Activated naive CD8-positive, alpha-beta T cell treated with anti-CD3 and anti-CD28 coated beads, Interleukin-2, amount 50 U/mL, for 24 hours (primary cell): ENCODE measurements at regions not wholly inside any gene's neighbourhood (a gene's known extent, or its start where the extent isn't known, plus 50 kb on each side); places are given as distances from the start of the nearest gene placed in this dataset.
"Not testable (repeated sequence)": the region's sequence is repeated elsewhere in the genome, so short reads cannot be mapped to it uniquely, and the experiment has no call there.

ENCODE experiments used
- ATAC-seq: fragments of 150-1000 bp; cut with Tn5 transposase; one replicate; pipeline ENCODE4 v1.10.0; 2021
- DNase-seq: peaks from one replicate; pipeline ENCODE4 v3.0.0; 2021
- H3K27ac Mint-ChIP-seq: one replicate; pipeline ENCODE4 v1.8.0; 2021; ENCODE audit warnings: mild to moderate bottlenecking, mixed read lengths
- H3K27me3 Mint-ChIP-seq: one replicate; pipeline ENCODE4 v1.8.0; 2021; ENCODE audit warnings: mixed read lengths
- H3K36me3 Mint-ChIP-seq: one replicate; pipeline ENCODE4 v1.8.0; 2021; ENCODE audit warnings: low read depth, mixed read lengths
- H3K4me1 Mint-ChIP-seq: one replicate; pipeline ENCODE4 v1.8.0; 2021; ENCODE audit warnings: mixed read lengths
- H3K4me3 Mint-ChIP-seq: one replicate; pipeline ENCODE4 v1.8.0; 2021; ENCODE audit warnings: mild to moderate bottlenecking, moderate library complexity, mixed read lengths
- H3K9me3 Mint-ChIP-seq: one replicate; pipeline ENCODE4 v1.8.0; 2021; ENCODE audit warnings: mixed read lengths

GRCh38 chr6:1475174-1475573 is 85.8 kb downstream of the FOXF2 start:
- Mint-ChIP-seq H3K9me3 (no peaks in the 10 kb centered on the region), H3K27me3 (peaks cover 19% of the 10 kb centered on the region), H3K36me3 (no peaks in the 10 kb centered on the region), H3K4me3 (no peak overlapping the region), H3K27ac (no peak overlapping the region), H3K4me1 (peaks cover 3% of the 10 kb centered on the region)
- DNase-seq: no peak
- no peak for ATAC-seq

- peaks cover 3% of the 10 kb centered on the region for H3K4me1 Mint-ChIP-seq
- no peak for DNase-seq
- no peak for ATAC-seq
- no peak overlapping the region for H3K27ac Mint-ChIP-seq
- H3K27me3 Mint-ChIP-seq: peaks cover 26% of the 10 kb centered on the region
- H3K9me3 Mint-ChIP-seq: no peaks in the 10 kb centered on the region
- H3K4me3 Mint-ChIP-seq: no peak overlapping the region
- H3K36me3 Mint-ChIP-seq: no peaks in the 10 kb centered on the region
Measured at GRCh38 chr6:1477432-1478090, 88.2 kb downstream of the FOXF2 start.

- DNase-seq, H3K27ac Mint-ChIP-seq, H3K4me3 Mint-ChIP-seq, H3K36me3 Mint-ChIP-seq, H3K9me3 Mint-ChIP-seq, ATAC-seq, H3K4me1 Mint-ChIP-seq: not testable (repeated sequence)
- H3K27me3 Mint-ChIP-seq: peaks cover 21% of the 10 kb centered on the region
Measured at GRCh38 chr6:1478163-1478826, 88.9 kb downstream of the FOXF2 start.

- Mint-ChIP-seq H3K4me3 (no peak overlapping the region), H3K4me1 (peaks cover 3% of the 10 kb centered on the region), H3K36me3 (no peaks in the 10 kb centered on the region), H3K9me3 (no peaks in the 10 kb centered on the region), H3K27me3 (peaks cover 20% of the 10 kb centered on the region), H3K27ac (no peak overlapping the region)
- ATAC-seq: no peak
- DNase-seq: no peak
Measured at GRCh38 chr6:1479095-1479494, 89.7 kb downstream of the FOXF2 start.

- H3K9me3 Mint-ChIP-seq: no peaks in the 10 kb centered on the region
- no peak overlapping the region for H3K27ac Mint-ChIP-seq
- no peak for DNase-seq
Measured at GRCh38 chr6:1479601-1480221, 90.3 kb downstream of the FOXF2 start.

GRCh38 chr6:1481286-1481685 is 91.9 kb downstream of the FOXF2 start:
- Mint-ChIP-seq H3K4me1 (peaks cover 3% of the 10 kb centered on the region), H3K36me3 (no peaks in the 10 kb centered on the region), H3K4me3 (no peak overlapping the region), H3K9me3 (no peaks in the 10 kb centered on the region), H3K27me3 (peaks cover 12% of the 10 kb centered on the region), H3K27ac (no peak overlapping the region)
- DNase-seq: no peak
- no peak for ATAC-seq

More at GRCh38 chr6:1479601-1480221, 90.3 kb downstream of the FOXF2 start:
- peaks cover 3% of the 10 kb centered on the region for H3K4me1 Mint-ChIP-seq
- H3K4me3 Mint-ChIP-seq: no peak overlapping the region
- no peaks in the 10 kb centered on the region for H3K36me3 Mint-ChIP-seq
- peaks cover 16% of the 10 kb centered on the region for H3K27me3 Mint-ChIP-seq
- ATAC-seq: no peak

GRCh38 chr6:1482381-1483166 is 93.2 kb downstream of the FOXF2 start:
- no peak overlapping the region for H3K27ac Mint-ChIP-seq
- H3K4me3 Mint-ChIP-seq: no peak overlapping the region

GRCh38 chr6:1485678-1486077 is 96.3 kb downstream of the FOXF2 start:
- peaks cover 3% of the 10 kb centered on the region for H3K4me1 Mint-ChIP-seq
- no peak for ATAC-seq
- H3K27me3 Mint-ChIP-seq: peaks cover 12% of the 10 kb centered on the region
- no peaks in the 10 kb centered on the region for H3K36me3 Mint-ChIP-seq
- H3K27ac Mint-ChIP-seq: no peak overlapping the region
- no peaks in the 10 kb centered on the region for H3K9me3 Mint-ChIP-seq
- H3K4me3 Mint-ChIP-seq: no peak overlapping the region
- DNase-seq: no peak

More at GRCh38 chr6:1482381-1483166, 93.2 kb downstream of the FOXF2 start:
- Mint-ChIP-seq H3K27me3 (peaks cover 12% of the 10 kb centered on the region), H3K36me3 (no peaks in the 10 kb centered on the region), H3K4me1 (peaks cover 3% of the 10 kb centered on the region), H3K9me3 (no peaks in the 10 kb centered on the region)
- ATAC-seq (no peak), DNase-seq (no peak)

GRCh38 chr6:1486387-1486786 is 97.0 kb downstream of the FOXF2 start:
- Mint-ChIP-seq H3K9me3 (no peaks in the 10 kb centered on the region), H3K4me1 (peaks cover 3% of the 10 kb centered on the region), H3K27me3 (peaks cover 12% of the 10 kb centered on the region), H3K27ac (no peak overlapping the region), H3K4me3 (no peak overlapping the region), H3K36me3 (no peaks in the 10 kb centered on the region)
- DNase-seq: no peak
- ATAC-seq: no peak

- Mint-ChIP-seq H3K27ac (no peak overlapping the region), H3K4me1 (peaks cover under 1% of the 10 kb centered on the region), H3K36me3 (no peaks in the 10 kb centered on the region), H3K27me3 (peaks cover 5% of the 10 kb centered on the region), H3K9me3 (no peaks in the 10 kb centered on the region), H3K4me3 (no peak overlapping the region)
- ATAC-seq: no peak
- DNase-seq: no peak
Measured at GRCh38 chr6:1487239-1487638, 97.9 kb downstream of the FOXF2 start.

GRCh38 chr6:1491025-1491424 is 101.6 kb downstream of the FOXF2 start:
- no peak overlapping the region for H3K4me3 Mint-ChIP-seq
- H3K4me1 Mint-ChIP-seq: no peaks in the 10 kb centered on the region
- DNase-seq: no peak
- no peaks in the 10 kb centered on the region for H3K36me3 Mint-ChIP-seq
- no peak overlapping the region for H3K27ac Mint-ChIP-seq
- no peaks in the 10 kb centered on the region for H3K27me3 Mint-ChIP-seq
- H3K9me3 Mint-ChIP-seq: no peaks in the 10 kb centered on the region
- no peak for ATAC-seq

- ATAC-seq (no peak), DNase-seq (no peak)
- Mint-ChIP-seq H3K27me3 (no peaks in the 10 kb centered on the region), H3K27ac (no peak overlapping the region), H3K9me3 (peaks cover 4% of the 10 kb centered on the region), H3K4me1 (no peaks in the 10 kb centered on the region), H3K4me3 (no peak overlapping the region), H3K36me3 (no peaks in the 10 kb centered on the region)
Measured at GRCh38 chr6:1491591-1492319, 102.4 kb downstream of the FOXF2 start.

GRCh38 chr6:1494671-1495070 is 105.3 kb downstream of the FOXF2 start:
- Mint-ChIP-seq H3K9me3 (peaks cover 4% of the 10 kb centered on the region), H3K4me1 (no peaks in the 10 kb centered on the region), H3K27me3 (no peaks in the 10 kb centered on the region), H3K36me3 (no peaks in the 10 kb centered on the region), H3K27ac (no peak overlapping the region), H3K4me3 (no peak overlapping the region)
- DNase-seq: no peak
- peak; percentile 6 for ATAC-seq

GRCh38 chr6:1495344-1495743 is 106.0 kb downstream of the FOXF2 start:
- no peak for ATAC-seq
- H3K36me3 Mint-ChIP-seq: no peaks in the 10 kb centered on the region

More at GRCh38 chr6:1495344-1495743, 106.0 kb downstream of the FOXF2 start:
- Mint-ChIP-seq H3K4me3 (no peak overlapping the region), H3K4me1 (no peaks in the 10 kb centered on the region), H3K9me3 (peaks cover 4% of the 10 kb centered on the region), H3K27ac (no peak overlapping the region), H3K27me3 (no peaks in the 10 kb centered on the region)
- DNase-seq: no peak
